ENCODE measurements at regions not wholly inside any gene's neighbourhood (a gene's known extent, or its start where the extent isn't known, plus 50 kb on each side); places are given as distances from the start of the nearest gene placed in this dataset.

DNA sequence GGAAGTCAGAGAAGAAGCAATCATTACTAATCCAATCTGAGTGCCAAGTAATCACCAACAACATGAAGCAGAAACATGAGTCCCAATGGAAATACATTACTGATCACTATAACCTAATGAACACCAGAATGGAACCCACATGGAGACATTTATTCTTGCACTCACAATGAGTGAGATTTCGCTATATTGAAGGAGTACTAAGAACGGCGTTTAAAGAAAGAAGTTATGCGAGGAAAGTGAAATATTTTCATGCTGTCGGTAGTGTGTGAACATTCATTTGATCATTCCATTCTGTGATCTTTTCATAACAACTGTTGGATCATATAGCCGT is 181.1 kb downstream of the IRS1 start:
- H3K4me3 ChIP-seq (replicated peaks; ENCODE audit: low read depth, low read length): no peak overlapping the region
- no peak for DNase-seq (ENCODE audit: extremely low read depth, low read depth)

DNA sequence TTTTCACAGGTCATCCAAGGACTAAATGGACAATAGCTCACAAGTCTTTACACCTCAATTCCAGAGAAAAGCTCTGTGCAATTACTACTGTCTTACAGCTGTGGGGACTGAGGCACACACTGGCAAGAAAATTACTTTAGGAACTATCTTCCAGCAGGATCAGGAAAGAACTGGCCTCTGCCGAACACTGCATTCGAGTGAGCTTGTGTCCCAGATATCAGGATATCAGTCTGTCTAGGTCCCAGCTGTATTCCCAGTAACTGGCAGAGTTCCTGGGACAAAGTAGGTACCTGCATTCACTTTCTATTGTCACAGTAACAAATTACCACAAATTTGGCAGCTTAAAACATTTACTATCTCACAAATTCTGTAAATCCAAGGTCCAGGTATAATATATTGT is 183.7 kb downstream of the IRS1 start:
- no peak overlapping the region for H3K4me3 ChIP-seq (replicated peaks; ENCODE audit: low read depth, low read length)
- DNase-seq (ENCODE audit: extremely low read depth, low read depth): no peak
- TF ChIP-seq, protein P1, sequence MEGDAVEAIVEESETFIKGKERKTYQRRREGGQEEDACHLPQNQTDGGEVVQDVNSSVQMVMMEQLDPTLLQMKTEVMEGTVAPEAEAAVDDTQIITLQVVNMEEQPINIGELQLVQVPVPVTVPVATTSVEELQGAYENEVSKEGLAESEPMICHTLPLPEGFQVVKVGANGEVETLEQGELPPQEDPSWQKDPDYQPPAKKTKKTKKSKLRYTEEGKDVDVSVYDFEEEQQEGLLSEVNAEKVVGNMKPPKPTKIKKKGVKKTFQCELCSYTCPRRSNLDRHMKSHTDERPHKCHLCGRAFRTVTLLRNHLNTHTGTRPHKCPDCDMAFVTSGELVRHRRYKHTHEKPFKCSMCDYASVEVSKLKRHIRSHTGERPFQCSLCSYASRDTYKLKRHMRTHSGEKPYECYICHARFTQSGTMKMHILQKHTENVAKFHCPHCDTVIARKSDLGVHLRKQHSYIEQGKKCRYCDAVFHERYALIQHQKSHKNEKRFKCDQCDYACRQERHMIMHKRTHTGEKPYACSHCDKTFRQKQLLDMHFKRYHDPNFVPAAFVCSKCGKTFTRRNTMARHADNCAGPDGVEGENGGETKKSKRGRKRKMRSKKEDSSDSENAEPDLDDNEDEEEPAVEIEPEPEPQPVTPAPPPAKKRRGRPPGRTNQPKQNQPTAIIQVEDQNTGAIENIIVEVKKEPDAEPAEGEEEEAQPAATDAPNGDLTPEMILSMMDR (IDR thresholded peaks at IDR 0.05; ENCODE audit: low read depth, low read length, missing control alignments): no peak

More for the DNA sequence above, 181.1 kb downstream of the IRS1 start:
- TF ChIP-seq, protein P1 (IDR thresholded peaks at IDR 0.05; ENCODE audit: low read depth, low read length, missing control alignments): no peak

DNA sequence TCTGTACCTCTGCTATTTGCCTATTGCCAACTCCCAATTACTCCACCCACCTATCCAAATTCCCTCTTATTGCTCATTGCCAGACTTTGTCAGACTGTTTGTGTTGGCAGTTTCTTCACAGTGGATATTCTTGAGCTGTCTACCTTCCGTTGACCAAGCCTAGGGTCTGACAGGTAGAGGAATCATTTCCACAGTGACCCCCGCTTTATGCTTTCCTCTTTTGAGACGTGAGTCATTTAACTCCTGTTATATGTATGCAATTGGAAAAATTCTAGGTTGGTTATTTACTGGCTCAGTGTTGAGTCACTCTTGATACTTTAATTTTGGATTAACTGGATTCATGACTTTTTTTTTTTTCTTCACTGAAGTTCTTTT is 187.7 kb downstream of the IRS1 start:
- TF ChIP-seq, protein P1 (IDR thresholded peaks at IDR 0.05; ENCODE audit: low read depth, low read length, missing control alignments): no peak
- no peak for DNase-seq (ENCODE audit: extremely low read depth, low read depth)
- H3K4me3 ChIP-seq (replicated peaks; ENCODE audit: low read depth, low read length): no peak overlapping the region

DNA sequence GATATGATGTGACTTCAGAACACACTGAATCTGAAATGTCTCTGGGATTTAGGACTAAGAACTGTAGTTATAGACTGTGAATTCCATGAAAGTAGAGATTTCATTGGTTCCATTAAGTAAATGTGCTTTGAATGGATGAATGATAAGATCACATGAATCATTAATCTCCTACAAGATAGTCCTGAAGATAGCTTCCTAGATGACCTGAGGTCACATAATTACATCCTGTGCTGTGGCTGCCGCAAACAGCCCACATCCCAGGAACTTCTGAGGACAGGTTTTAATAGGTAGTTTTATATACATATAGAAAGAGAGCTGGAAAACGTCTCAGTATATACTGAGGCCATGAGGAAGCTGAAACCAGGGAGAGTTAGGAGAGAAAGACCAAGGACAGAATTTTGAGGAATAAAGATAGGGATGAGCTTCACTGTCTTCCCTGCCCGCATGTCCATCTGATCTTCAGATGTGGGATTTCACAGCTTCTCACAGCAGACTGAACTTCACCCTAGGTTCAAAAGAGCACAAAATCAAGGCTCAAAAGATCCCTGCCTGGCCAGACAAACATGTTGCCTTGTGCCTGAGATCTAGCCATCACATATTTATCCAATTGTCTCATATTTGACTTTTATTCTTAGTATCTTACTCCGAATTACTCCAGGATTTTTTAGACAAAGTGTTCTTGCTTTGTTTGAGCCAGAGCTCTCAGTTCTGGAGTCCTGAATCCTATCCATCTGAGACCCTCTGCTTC is 188.2 kb downstream of the IRS1 start:
- no peak overlapping the region for H3K4me3 ChIP-seq (replicated peaks; ENCODE audit: low read depth, low read length)
- TF ChIP-seq, protein P1 (IDR thresholded peaks at IDR 0.05; ENCODE audit: low read depth, low read length, missing control alignments): no peak
- DNase-seq (ENCODE audit: extremely low read depth, low read depth): no peak

DNA sequence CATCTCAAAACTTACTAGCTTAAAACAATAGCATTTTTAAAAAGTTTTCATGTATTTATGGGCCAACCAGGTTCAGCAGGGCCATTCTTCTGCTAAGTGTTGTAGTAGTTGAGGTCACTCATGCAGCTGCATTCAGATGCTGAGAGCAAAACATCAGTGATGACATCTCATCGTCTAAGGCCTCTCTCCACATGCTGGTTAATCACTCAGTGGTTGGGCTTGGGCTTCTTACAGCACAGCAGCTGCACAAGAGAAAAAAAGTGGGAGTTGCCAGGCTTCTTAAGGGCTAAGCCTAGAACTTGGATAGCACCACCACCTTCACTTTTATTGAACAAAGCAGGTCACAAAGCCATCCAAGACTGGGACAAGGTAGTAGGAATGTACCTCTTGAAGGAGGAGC is 190.3 kb downstream of the IRS1 start:
- DNase-seq (ENCODE audit: extremely low read depth, low read depth): peak; percentile 24
- TF ChIP-seq, protein P1 (IDR thresholded peaks at IDR 0.05; ENCODE audit: low read depth, low read length, missing control alignments): no peak
- H3K4me3 ChIP-seq (replicated peaks; ENCODE audit: low read depth, low read length): no peak overlapping the region

DNA sequence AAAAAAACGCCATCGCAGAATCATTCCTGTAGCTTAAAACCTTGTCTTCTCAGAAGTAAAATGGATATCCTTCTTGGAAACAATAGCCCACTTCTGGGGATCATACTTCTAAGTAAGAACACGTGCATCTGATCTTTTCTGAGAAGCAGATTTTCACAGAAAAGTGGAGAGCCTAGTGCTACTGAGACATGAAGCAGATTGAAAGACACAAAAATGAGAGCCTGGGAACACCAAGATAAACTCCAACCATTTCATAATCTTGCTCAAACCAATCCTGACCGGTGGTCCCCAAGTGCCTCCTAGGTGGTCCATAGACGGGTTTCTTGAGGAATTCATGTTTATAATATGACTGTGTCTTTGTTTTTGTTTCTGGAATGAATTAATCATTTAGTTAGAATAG is 191.2 kb downstream of the IRS1 start:
- DNase-seq (ENCODE audit: extremely low read depth, low read depth): no peak
- no peak overlapping the region for H3K4me3 ChIP-seq (replicated peaks; ENCODE audit: low read depth, low read length)
- TF ChIP-seq, protein P1 (IDR thresholded peaks at IDR 0.05; ENCODE audit: low read depth, low read length, missing control alignments): no peak

DNA sequence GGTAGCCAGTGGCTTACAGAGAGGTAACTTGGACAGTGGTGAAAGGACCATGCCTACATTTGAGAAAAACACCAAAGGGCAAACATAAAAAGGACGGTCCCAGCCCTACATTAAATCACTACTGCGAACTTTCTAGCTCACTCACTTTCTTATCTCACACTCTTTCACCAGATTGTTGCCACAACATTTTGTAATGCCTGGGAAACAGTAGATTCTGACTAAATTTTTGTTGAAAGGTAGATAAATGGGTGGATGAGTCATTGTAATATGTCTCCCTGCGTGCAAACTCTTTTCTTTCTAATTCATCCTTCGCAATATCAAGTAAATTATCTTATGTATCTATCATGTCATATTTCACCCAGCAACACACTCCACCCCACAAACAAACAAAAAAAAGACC is 192.2 kb downstream of the IRS1 start:
- no peak for DNase-seq (ENCODE audit: extremely low read depth, low read depth)
- TF ChIP-seq, protein P1 (IDR thresholded peaks at IDR 0.05; ENCODE audit: low read depth, low read length, missing control alignments): no peak
- no peak overlapping the region for H3K4me3 ChIP-seq (replicated peaks; ENCODE audit: low read depth, low read length)

All from HFF-Myc (cell line).